ENCODE measurements at regions not wholly inside any gene's neighbourhood (a gene's known extent, or its start where the extent isn't known, plus 50 kb on each side); places are given as distances from the start of the nearest gene placed in this dataset.
"Not testable (repeated sequence)": the region's sequence is repeated elsewhere in the genome, so short reads cannot be mapped to it uniquely, and the experiment has no call there.

DNA sequence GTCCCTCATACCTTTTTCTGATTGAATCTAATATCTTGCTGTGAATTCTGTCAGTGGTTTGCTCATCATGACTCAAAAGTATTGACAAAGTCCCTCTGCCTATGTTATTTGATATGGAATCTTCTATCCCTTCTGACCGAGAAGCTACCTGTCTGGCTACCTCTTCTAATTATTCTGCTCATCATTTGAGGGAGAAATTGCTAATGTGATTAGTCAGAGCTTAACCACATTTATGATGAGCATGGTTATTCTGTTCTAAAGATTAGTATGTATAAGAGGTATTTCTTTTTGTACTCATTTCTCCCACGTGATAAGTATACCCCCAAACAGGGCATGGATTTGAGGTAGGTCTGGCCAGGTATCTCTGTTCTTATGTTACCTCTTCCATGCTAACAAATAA, 428.4 kb upstream of the KCNMB2 start (continued):
- TF ChIP-seq, protein P1, sequence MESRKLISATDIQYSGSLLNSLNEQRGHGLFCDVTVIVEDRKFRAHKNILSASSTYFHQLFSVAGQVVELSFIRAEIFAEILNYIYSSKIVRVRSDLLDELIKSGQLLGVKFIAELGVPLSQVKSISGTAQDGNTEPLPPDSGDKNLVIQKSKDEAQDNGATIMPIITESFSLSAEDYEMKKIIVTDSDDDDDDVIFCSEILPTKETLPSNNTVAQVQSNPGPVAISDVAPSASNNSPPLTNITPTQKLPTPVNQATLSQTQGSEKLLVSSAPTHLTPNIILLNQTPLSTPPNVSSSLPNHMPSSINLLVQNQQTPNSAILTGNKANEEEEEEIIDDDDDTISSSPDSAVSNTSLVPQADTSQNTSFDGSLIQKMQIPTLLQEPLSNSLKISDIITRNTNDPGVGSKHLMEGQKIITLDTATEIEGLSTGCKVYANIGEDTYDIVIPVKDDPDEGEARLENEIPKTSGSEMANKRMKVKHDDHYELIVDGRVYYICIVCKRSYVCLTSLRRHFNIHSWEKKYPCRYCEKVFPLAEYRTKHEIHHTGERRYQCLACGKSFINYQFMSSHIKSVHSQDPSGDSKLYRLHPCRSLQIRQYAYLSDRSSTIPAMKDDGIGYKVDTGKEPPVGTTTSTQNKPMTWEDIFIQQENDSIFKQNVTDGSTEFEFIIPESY (IDR thresholded peaks at IDR 0.05) = no peak
- TF ChIP-seq TAF1 (conservative IDR thresholded peaks at IDR 0.05) (no peak), HNF4G (IDR thresholded peaks at IDR 0.05) (no peak), RXRA (IDR thresholded peaks at IDR 0.05) (no peak)
- TF ChIP-seq, protein P2, sequence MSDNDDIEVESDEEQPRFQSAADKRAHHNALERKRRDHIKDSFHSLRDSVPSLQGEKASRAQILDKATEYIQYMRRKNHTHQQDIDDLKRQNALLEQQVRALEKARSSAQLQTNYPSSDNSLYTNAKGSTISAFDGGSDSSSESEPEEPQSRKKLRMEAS (IDR thresholded peaks at IDR 0.05) = no peak

GRCh38 chr3:178109691-178110090, 426.5 kb upstream of the KCNMB2 start:
- H3K4me1 ChIP-seq (ENCODE audit: control insufficient read depth in 4 of 4, insufficient read depth in 4 of 4, low read length in 3 of 4) = no peaks in the 10 kb centered on the region
- DNase-seq (ENCODE audit: low spot score) = no peak
- H3K9ac ChIP-seq (ENCODE audit: low read depth in 1 of 2, low read length in 2 of 2) = no peak overlapping the region
- TF ChIP-seq, protein P3, sequence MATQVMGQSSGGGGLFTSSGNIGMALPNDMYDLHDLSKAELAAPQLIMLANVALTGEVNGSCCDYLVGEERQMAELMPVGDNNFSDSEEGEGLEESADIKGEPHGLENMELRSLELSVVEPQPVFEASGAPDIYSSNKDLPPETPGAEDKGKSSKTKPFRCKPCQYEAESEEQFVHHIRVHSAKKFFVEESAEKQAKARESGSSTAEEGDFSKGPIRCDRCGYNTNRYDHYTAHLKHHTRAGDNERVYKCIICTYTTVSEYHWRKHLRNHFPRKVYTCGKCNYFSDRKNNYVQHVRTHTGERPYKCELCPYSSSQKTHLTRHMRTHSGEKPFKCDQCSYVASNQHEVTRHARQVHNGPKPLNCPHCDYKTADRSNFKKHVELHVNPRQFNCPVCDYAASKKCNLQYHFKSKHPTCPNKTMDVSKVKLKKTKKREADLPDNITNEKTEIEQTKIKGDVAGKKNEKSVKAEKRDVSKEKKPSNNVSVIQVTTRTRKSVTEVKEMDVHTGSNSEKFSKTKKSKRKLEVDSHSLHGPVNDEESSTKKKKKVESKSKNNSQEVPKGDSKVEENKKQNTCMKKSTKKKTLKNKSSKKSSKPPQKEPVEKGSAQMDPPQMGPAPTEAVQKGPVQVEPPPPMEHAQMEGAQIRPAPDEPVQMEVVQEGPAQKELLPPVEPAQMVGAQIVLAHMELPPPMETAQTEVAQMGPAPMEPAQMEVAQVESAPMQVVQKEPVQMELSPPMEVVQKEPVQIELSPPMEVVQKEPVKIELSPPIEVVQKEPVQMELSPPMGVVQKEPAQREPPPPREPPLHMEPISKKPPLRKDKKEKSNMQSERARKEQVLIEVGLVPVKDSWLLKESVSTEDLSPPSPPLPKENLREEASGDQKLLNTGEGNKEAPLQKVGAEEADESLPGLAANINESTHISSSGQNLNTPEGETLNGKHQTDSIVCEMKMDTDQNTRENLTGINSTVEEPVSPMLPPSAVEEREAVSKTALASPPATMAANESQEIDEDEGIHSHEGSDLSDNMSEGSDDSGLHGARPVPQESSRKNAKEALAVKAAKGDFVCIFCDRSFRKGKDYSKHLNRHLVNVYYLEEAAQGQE (IDR thresholded peaks at IDR 0.05) = no peak
- no peak for TF ChIP-seq TAF1 (conservative IDR thresholded peaks at IDR 0.05)
- TF ChIP-seq RAD21 (IDR thresholded peaks at IDR 0.05) = no peak
- TF ChIP-seq HNF4A (conservative IDR thresholded peaks at IDR 0.05) = no peak
- TF ChIP-seq, protein P4, sequence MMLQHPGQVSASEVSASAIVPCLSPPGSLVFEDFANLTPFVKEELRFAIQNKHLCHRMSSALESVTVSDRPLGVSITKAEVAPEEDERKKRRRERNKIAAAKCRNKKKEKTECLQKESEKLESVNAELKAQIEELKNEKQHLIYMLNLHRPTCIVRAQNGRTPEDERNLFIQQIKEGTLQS (IDR thresholded peaks at IDR 0.05) = no peak
- no peak for TF ChIP-seq EGR1 (IDR thresholded peaks at IDR 0.05; ENCODE audit: low read depth in 2 of 2)
- no peak for TF ChIP-seq NR2F2 (IDR thresholded peaks at IDR 0.05)
- no peak for TF ChIP-seq HNF4G (IDR thresholded peaks at IDR 0.05)
- no peaks in the 10 kb centered on the region for H3K36me3 ChIP-seq (ENCODE audit: control insufficient read depth in 4 of 4, insufficient read depth in 3 of 4, low read depth in 1 of 4, low read length in 3 of 4)
- H3K27me3 ChIP-seq (ENCODE audit: control insufficient read depth in 4 of 4, insufficient read depth in 4 of 4, low read length in 3 of 4) = no peaks in the 10 kb centered on the region
- H3K27ac ChIP-seq (ENCODE audit: low read depth in 1 of 2, low read length in 2 of 2) = no peak overlapping the region
- H3K4me3 ChIP-seq (ENCODE audit: low read depth in 1 of 3, low read length in 3 of 3) = no peak overlapping the region
- H3K9me3 ChIP-seq (ENCODE audit: control insufficient read depth in 4 of 4, low read length in 3 of 4) = no peaks in the 10 kb centered on the region
- WGBS = 86% methylated on average over 2 of the region's 2 CpGs

DNA sequence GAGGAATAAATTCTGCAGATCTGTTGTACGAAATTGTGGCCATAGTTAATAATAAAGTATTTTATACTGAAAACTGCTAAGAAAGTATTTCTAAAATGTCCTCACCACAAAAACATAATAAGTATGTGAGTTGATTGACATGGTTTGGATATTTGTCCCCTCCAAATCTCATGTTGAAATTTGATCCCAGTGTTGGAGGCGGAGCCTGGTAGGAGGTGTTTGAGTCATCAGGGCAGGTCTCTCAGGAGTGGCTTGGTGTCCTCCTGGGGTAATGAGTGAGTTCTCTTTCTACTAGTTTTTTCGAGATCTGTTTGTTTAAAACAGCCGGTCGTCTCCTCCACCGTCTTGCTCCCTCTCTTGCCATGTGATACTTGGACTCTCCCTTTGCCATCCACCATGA, 424.1 kb upstream of the KCNMB2 start:
- TF ChIP-seq SP1 (IDR thresholded peaks at IDR 0.05) = no peak
- TF ChIP-seq FOXA2 (IDR thresholded peaks at IDR 0.05) = no peak
- TF ChIP-seq, protein P5, sequence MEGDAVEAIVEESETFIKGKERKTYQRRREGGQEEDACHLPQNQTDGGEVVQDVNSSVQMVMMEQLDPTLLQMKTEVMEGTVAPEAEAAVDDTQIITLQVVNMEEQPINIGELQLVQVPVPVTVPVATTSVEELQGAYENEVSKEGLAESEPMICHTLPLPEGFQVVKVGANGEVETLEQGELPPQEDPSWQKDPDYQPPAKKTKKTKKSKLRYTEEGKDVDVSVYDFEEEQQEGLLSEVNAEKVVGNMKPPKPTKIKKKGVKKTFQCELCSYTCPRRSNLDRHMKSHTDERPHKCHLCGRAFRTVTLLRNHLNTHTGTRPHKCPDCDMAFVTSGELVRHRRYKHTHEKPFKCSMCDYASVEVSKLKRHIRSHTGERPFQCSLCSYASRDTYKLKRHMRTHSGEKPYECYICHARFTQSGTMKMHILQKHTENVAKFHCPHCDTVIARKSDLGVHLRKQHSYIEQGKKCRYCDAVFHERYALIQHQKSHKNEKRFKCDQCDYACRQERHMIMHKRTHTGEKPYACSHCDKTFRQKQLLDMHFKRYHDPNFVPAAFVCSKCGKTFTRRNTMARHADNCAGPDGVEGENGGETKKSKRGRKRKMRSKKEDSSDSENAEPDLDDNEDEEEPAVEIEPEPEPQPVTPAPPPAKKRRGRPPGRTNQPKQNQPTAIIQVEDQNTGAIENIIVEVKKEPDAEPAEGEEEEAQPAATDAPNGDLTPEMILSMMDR (IDR thresholded peaks at IDR 0.05; ENCODE audit: low read depth, low read length, missing input control) = no peak
- Histone ChIP-seq H3K27ac (ENCODE audit: low read depth in 1 of 2, low read length in 2 of 2) (no peak overlapping the region), H3K4me3 (ENCODE audit: low read depth in 1 of 3, low read length in 3 of 3) (no peak overlapping the region), H3K9ac (ENCODE audit: low read depth in 1 of 2, low read length in 2 of 2) (no peak overlapping the region), H3K36me3 (ENCODE audit: control insufficient read depth in 4 of 4, insufficient read depth in 3 of 4, low read depth in 1 of 4, low read length in 3 of 4) (no peaks in the 10 kb centered on the region), H3K4me1 (ENCODE audit: control insufficient read depth in 4 of 4, insufficient read depth in 4 of 4, low read length in 3 of 4) (no peaks in the 10 kb centered on the region), H3K27me3 (ENCODE audit: control insufficient read depth in 4 of 4, insufficient read depth in 4 of 4, low read length in 3 of 4) (no peaks in the 10 kb centered on the region), H3K9me3 (ENCODE audit: control insufficient read depth in 4 of 4, low read length in 3 of 4) (no peaks in the 10 kb centered on the region)
- 94% methylated on average over 6 of the region's 6 CpGs for WGBS
- DNase-seq (ENCODE audit: low spot score) = no peak

DNA sequence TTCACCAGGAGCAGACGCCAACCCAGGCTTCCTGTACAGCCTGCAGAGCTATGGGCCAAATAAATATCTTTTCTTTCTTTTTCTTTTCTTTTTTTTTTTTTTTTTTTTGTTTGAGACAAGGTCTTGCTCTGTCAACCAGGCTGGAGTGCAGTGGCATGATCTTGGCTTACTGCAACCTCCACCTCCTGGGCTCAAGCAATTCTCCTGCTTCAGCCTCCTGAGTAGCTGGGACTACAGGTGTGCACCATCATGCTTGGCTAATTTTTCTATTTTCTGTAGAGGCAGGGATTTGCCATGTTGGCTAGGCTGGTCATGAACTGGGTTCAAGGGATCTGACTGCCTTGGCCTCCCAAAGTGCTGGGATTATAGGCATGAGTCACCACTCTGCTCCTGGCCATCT, 423.7 kb upstream of the KCNMB2 start:
- H3K9ac ChIP-seq (ENCODE audit: low read depth in 1 of 2, low read length in 2 of 2); H3K36me3 ChIP-seq (ENCODE audit: control insufficient read depth in 4 of 4, insufficient read depth in 3 of 4, low read depth in 1 of 4, low read length in 3 of 4); H3K27me3 ChIP-seq (ENCODE audit: control insufficient read depth in 4 of 4, insufficient read depth in 4 of 4, low read length in 3 of 4); DNase-seq (ENCODE audit: low spot score); H3K4me1 ChIP-seq (ENCODE audit: control insufficient read depth in 4 of 4, insufficient read depth in 4 of 4, low read length in 3 of 4); H3K27ac ChIP-seq (ENCODE audit: low read depth in 1 of 2, low read length in 2 of 2); H3K9me3 ChIP-seq (ENCODE audit: control insufficient read depth in 4 of 4, low read length in 3 of 4); H3K4me3 ChIP-seq (ENCODE audit: low read depth in 1 of 3, low read length in 3 of 3): not testable (repeated sequence)
- WGBS = 98% methylated on average over 1 of the region's 1 CpG
